ENCODE measurements at regions not wholly inside any gene's neighbourhood (a gene's known extent, or its start where the extent isn't known, plus 50 kb on each side); places are given as distances from the start of the nearest gene placed in this dataset.
A peak's percentile ranks its signal among the peaks of the same experiment; 100 is the strongest.

DNA sequence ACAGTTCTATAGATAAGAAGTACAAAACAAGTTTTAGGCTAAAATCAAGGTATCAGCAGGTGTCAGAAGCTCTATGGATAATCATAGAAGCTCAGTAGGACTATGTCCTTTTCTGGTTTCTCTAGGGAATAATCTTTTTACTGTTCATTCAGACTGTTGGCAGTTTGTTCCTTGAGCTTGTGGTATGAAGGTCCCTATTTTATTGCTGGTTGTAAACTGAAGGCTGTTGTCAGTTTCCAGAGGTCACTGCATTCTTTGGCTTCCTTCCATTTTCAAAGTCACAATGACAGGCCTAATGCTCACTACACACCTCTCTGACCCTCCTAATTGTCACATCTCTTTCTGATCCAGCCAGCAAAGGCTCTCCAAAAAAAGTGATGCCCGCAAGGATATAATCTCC, 337.9 kb upstream of the EDNRB start:
- no peaks in the 10 kb centered on the region for H3K27me3 ChIP-seq
- TF ChIP-seq, protein P1, sequence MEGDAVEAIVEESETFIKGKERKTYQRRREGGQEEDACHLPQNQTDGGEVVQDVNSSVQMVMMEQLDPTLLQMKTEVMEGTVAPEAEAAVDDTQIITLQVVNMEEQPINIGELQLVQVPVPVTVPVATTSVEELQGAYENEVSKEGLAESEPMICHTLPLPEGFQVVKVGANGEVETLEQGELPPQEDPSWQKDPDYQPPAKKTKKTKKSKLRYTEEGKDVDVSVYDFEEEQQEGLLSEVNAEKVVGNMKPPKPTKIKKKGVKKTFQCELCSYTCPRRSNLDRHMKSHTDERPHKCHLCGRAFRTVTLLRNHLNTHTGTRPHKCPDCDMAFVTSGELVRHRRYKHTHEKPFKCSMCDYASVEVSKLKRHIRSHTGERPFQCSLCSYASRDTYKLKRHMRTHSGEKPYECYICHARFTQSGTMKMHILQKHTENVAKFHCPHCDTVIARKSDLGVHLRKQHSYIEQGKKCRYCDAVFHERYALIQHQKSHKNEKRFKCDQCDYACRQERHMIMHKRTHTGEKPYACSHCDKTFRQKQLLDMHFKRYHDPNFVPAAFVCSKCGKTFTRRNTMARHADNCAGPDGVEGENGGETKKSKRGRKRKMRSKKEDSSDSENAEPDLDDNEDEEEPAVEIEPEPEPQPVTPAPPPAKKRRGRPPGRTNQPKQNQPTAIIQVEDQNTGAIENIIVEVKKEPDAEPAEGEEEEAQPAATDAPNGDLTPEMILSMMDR (IDR thresholded peaks at IDR 0.05; ENCODE audit: low read depth, low read length), result no peak
- no peak overlapping the region for H3K4me3 ChIP-seq (ENCODE audit: low read depth, low read length)
- H3K9me3 ChIP-seq, result no peaks in the 10 kb centered on the region
- no peak for DNase-seq
- no peaks in the 10 kb centered on the region for H3K36me3 ChIP-seq
- H3K4me1 ChIP-seq, result no peaks in the 10 kb centered on the region

DNA sequence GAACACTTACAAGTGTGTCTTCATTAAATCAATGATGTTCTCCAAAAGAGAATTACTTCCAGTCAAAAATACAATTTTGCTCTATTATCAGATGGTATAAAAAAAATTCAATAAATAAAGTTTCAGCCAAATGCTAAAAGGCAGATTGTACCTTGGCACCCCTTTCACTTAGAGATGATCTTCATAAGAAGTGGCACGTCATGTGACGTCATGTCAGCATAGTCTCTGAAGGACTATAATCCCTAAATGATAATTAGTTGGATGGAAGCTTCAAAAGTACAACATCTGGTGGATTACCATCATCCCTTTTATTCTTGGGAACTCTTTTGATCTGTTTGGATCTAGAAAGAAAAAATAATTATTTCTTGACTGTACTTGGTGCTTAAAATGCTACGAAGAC, 335.5 kb upstream of the EDNRB start:
- H3K9me3 ChIP-seq, result no peaks in the 10 kb centered on the region
- no peaks in the 10 kb centered on the region for H3K36me3 ChIP-seq
- H3K27me3 ChIP-seq, result 0 out of 2 replicates have a peak, but pooled peaks cover 2% of the 10 kb centered on the region
- TF ChIP-seq, protein P1 (IDR thresholded peaks at IDR 0.05; ENCODE audit: low read depth, low read length), result no peak
- DNase-seq, result no peak
- no peaks in the 10 kb centered on the region for H3K4me1 ChIP-seq
- no peak overlapping the region for H3K4me3 ChIP-seq (ENCODE audit: low read depth, low read length)

- H3K4me1 ChIP-seq, result no peaks in the 10 kb centered on the region
- no peaks in the 10 kb centered on the region for H3K36me3 ChIP-seq
- H3K4me3 ChIP-seq (ENCODE audit: low read depth, low read length), result no peak overlapping the region
- TF ChIP-seq, protein P1 (IDR thresholded peaks at IDR 0.05; ENCODE audit: low read depth, low read length), result peak; percentile 21; the same call in 1 of the 2 replicates
- DNase-seq, result no peak
- H3K9me3 ChIP-seq, result no peaks in the 10 kb centered on the region
- H3K27me3 ChIP-seq, result 0 out of 2 replicates have a peak, but pooled peaks cover 2% of the 10 kb centered on the region
Measured at GRCh38 chr13:78247362-78247761, 328.7 kb upstream of the EDNRB start.

GRCh38 chr13:78241278-78241919, 322.8 kb upstream of the EDNRB start:
- TF ChIP-seq, protein P1 (IDR thresholded peaks at IDR 0.05; ENCODE audit: low read depth, low read length), result peak; percentile 88
- no peaks in the 10 kb centered on the region for H3K36me3 ChIP-seq
- DNase-seq, result peak; percentile 74
- H3K4me3 ChIP-seq (ENCODE audit: low read depth, low read length), result no peak overlapping the region
- H3K4me1 ChIP-seq, result no peaks in the 10 kb centered on the region
- H3K27me3 ChIP-seq, result no peaks in the 10 kb centered on the region
- no peaks in the 10 kb centered on the region for H3K9me3 ChIP-seq

DNA sequence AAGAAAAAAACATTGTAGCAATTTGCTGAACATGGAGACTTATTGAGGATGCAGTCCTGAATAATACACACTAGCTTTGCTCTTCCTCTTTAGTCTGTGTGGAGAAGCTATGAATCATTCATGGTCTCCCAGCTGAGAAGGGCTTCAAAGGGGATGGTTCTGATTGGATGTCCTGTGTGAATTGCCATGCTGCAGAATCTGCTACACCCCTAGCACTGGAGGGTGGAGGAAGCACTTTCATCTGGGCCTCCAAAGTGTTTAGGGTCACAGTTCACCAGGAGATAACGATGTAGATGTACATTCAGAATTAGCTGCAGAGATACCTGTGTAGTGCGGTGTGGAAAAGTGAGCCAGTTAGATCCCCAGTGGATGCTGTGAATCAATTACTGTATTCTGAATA, 321.1 kb upstream of the EDNRB start:
- TF ChIP-seq, protein P1 (IDR thresholded peaks at IDR 0.05; ENCODE audit: low read depth, low read length), result no peak
- Histone ChIP-seq H3K36me3 (no peaks in the 10 kb centered on the region), H3K4me3 (ENCODE audit: low read depth, low read length) (no peak overlapping the region), H3K9me3 (no peaks in the 10 kb centered on the region), H3K4me1 (no peaks in the 10 kb centered on the region), H3K27me3 (no peaks in the 10 kb centered on the region)
- no peak for DNase-seq

DNA sequence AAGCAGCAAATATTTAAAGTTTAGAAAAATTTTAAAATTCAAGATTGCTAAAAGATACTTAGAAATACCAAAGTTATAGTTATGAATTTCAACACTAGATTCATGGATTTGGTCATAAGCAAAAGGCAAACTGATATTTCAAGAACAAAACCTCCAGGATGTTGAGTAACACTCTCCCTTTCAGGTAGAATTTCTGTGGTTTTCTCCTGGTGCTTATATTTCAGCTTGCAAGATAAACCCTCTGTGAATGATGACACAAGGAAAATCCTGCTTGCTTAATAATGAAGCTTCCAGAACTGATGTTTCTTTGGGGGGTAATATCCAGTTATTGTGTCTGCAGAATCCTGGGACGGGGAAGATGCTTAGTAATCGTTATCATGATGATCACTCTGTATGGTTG, 320.3 kb upstream of the EDNRB start:
- TF ChIP-seq, protein P1 (IDR thresholded peaks at IDR 0.05; ENCODE audit: low read depth, low read length), result no peak
- Histone ChIP-seq H3K4me3 (ENCODE audit: low read depth, low read length) (no peak overlapping the region), H3K27me3 (no peaks in the 10 kb centered on the region), H3K4me1 (no peaks in the 10 kb centered on the region), H3K36me3 (no peaks in the 10 kb centered on the region), H3K9me3 (no peaks in the 10 kb centered on the region)
- no peak for DNase-seq
